Gastrocnemius medialis (tissue), 4 donors: ENCODE measurements at regions not wholly inside any gene's neighbourhood (a gene's known extent, or its start where the extent isn't known, plus 50 kb on each side); places are given as distances from the start of the nearest gene placed in this dataset.

ENCODE experiments used
- ATAC-seq, 2 donors: fragments of 150-250 bp; one replicate each; pipeline ENCODE4 v1.9.1; 2016
- DNase-seq, 2 donors: peaks; one replicate each; pipeline ENCODE4 v3.0.0-alpha.2; 2019
- H3K27ac ChIP-seq, 4 donors: fragments of 200-600 bp; sonication (generic); 1 replicate in 1 of 4; 2 replicates in 3 of 4; pipeline ENCODE4 v1.5.1; 2016 to 2018; ENCODE audit warnings: mild to moderate bottlenecking in 2 of 4, moderate library complexity in 1 of 4
- H3K27me3 ChIP-seq, 3 donors: fragments of 200-600 bp; sonication (generic) in 2 of 3; 1 replicate in 1 of 3; 2 replicates in 2 of 3; pipeline versions ENCODE4 v1.5.1 to v1.6.0; 2016 to 2019; ENCODE audit warnings: mild to moderate bottlenecking in 1 of 3, moderate library complexity in 1 of 3
- H3K36me3 ChIP-seq, 2 donors: fragments of 200-600 bp; sonication (generic) in 1 of 2; one replicate each; pipeline ENCODE4 v1.5.1; 2017 to 2018
- H3K4me1 ChIP-seq, 2 donors: fragments of 200-600 bp; sonication (generic) in 1 of 2; one replicate each; pipeline ENCODE4 v1.5.1; 2016 to 2017; ENCODE audit warnings: mild to moderate bottlenecking in 2 of 2
- H3K4me3 ChIP-seq, 4 donors: fragments of 200-600 bp; sonication (generic) in 3 of 4; 1 replicate in 1 of 4; 2 replicates in 3 of 4; pipeline ENCODE4 v1.5.1; 2016 to 2019; ENCODE audit warnings: mild to moderate bottlenecking in 2 of 4
- H3K9me3 ChIP-seq, 3 donors: fragments of 200-600 bp; sonication (generic) in 2 of 3; 1 replicate in 1 of 3; 2 replicates in 2 of 3; pipeline ENCODE4 v1.5.1; 2016 to 2019
- POLR2A ChIP-seq, 2 donors: fragments of 450-650 bp; IDR thresholded peaks; one replicate each; pipeline ENCODE4 v1.6.1; 2017; ENCODE audit warnings: antibody characterized with exemption in 2 of 2, mild to moderate bottlenecking in 2 of 2, moderate library complexity in 2 of 2
- in situ Hi-C, 4 donors: fragments of 200-750 bp; cut with MboI; loops; one replicate each; pipeline versions ENCODE4 v1.15.0 to v1.8.0; 2017; ENCODE audit warnings: low sequenced_read_pairs in 4 of 4
- intact Hi-C: fragments of 100-400 bp; cut with DNase I; formaldehyde crosslinking; loops from one replicate; pipeline ENCODE4 v1.15.1; 2023; ENCODE audit warnings: low total_unique reads
- microRNA-seq, 2 donors: library from miRNA; unstranded; fragments of <30 nt; microRNA quantifications; one replicate each; pipeline ENCODE4, GENCODE V29; 2016; ENCODE audit warnings: borderline replicate concordance in 2 of 2
- TF ChIP-seq, protein P1 (sequence below), 5 experiments: fragments of 450-650 bp in 3 of 5; fragments of 200-600 bp in 2 of 5; sonication (generic) in 2 of 5; IDR thresholded peaks in 4 of 5; conservative IDR thresholded peaks in 1 of 5; 1 replicate in 4 of 5; 2 replicates in 1 of 5; pipeline ENCODE4 v1.5.1; 2016 to 2019; ENCODE audit warnings: antibody characterized with exemption in 5 of 5, mild to moderate bottlenecking in 3 of 5, moderate library complexity in 3 of 5

- DNase-seq (no peak), ATAC-seq (no peak)
- no peak overlapping the region for H3K4me3 ChIP-seq
- intact Hi-C loops, result no loop called here
- H3K27ac ChIP-seq, result no peak overlapping the region
- no peaks in the 10 kb centered on the region for H3K9me3 ChIP-seq
- TF ChIP-seq POLR2A (IDR thresholded peaks at IDR 0.05), result no peak
- TF ChIP-seq, protein P1, sequence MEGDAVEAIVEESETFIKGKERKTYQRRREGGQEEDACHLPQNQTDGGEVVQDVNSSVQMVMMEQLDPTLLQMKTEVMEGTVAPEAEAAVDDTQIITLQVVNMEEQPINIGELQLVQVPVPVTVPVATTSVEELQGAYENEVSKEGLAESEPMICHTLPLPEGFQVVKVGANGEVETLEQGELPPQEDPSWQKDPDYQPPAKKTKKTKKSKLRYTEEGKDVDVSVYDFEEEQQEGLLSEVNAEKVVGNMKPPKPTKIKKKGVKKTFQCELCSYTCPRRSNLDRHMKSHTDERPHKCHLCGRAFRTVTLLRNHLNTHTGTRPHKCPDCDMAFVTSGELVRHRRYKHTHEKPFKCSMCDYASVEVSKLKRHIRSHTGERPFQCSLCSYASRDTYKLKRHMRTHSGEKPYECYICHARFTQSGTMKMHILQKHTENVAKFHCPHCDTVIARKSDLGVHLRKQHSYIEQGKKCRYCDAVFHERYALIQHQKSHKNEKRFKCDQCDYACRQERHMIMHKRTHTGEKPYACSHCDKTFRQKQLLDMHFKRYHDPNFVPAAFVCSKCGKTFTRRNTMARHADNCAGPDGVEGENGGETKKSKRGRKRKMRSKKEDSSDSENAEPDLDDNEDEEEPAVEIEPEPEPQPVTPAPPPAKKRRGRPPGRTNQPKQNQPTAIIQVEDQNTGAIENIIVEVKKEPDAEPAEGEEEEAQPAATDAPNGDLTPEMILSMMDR (IDR thresholded peaks at IDR 0.05 in 4 of 5, conservative IDR thresholded peaks at IDR 0.05 in 1 of 5), result no peak
- no peaks in the 10 kb centered on the region for H3K36me3 ChIP-seq
- in situ Hi-C loops, result no loop called here
- no peaks in the 10 kb centered on the region for H3K4me1 ChIP-seq
- H3K27me3 ChIP-seq, result no peaks in the 10 kb centered on the region
Measured at GRCh38 chr2:225735844-225736243, 336.3 kb downstream of the NYAP2 start.

- DNase-seq (no peak), ATAC-seq (no peak)
- Histone ChIP-seq H3K27me3 (no peaks in the 10 kb centered on the region), H3K27ac (no peak overlapping the region), H3K9me3 (no peaks in the 10 kb centered on the region), H3K4me3 (no peak overlapping the region), H3K36me3 (no peaks in the 10 kb centered on the region), H3K4me1 (no peaks in the 10 kb centered on the region)
- intact Hi-C loops (no loop called here), in situ Hi-C loops (no loop called here)
- TF ChIP-seq, protein P1 (IDR thresholded peaks at IDR 0.05 in 4 of 5, conservative IDR thresholded peaks at IDR 0.05 in 1 of 5), result no peak
- no peak for TF ChIP-seq POLR2A (IDR thresholded peaks at IDR 0.05)
Measured at GRCh38 chr2:225725726-225726125, 326.2 kb downstream of the NYAP2 start.

Small RNAs in the stretch of these regions (microRNA-seq; reads per million reads assigned to microRNA genes)
- gene MIR5702, result 0 reads per million in 2 donors
